DOHH2 (cell line): ENCODE measurements at regions not wholly inside any gene's neighbourhood (a gene's known extent, or its start where the extent isn't known, plus 50 kb on each side); places are given as distances from the start of the nearest gene placed in this dataset.
"Not testable (repeated sequence)": the region's sequence is repeated elsewhere in the genome, so short reads cannot be mapped to it uniquely, and the experiment has no call there.

ENCODE experiments used
- EZH2phosphoT487 ChIP-seq: fragments of 200-600 bp; sonication (generic); IDR thresholded peaks from 2 replicates; pipeline ENCODE4 v1.6.1; 2017; ENCODE audit warnings: borderline replicate concordance, mild to moderate bottlenecking, antibody characterized with exemption, low read length, moderate library complexity, mixed read lengths
- TF ChIP-seq, protein P1 (sequence below): fragments of 200-600 bp; sonication (generic); IDR thresholded peaks from one replicate; pipeline ENCODE4 v1.5.1; 2014; ENCODE audit warnings: antibody characterized with exemption, mild to moderate bottlenecking, low read depth, low read length; ENCODE audit not compliant: poor library complexity, severe bottlenecking

DNA sequence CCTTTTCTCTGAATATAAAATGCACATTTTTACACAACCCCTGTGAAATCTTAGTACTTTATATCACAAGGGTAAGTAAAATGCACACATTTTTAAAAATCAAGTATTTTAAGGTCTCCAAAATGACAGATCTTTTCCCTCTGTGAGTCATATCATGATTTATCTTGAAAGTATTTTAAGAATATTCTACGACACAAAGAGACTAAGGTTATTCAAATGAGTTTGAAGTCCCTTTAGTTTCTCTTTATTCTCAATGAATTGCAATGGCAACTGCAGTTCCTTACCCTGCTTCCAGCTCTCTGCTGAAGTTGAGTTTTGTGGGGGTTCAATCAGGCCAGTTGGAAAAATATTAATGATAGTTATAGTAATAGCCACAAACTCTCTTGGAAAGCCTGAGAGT, 196.1 kb downstream of the SPATA31A6 start:
- TF ChIP-seq, protein P1, sequence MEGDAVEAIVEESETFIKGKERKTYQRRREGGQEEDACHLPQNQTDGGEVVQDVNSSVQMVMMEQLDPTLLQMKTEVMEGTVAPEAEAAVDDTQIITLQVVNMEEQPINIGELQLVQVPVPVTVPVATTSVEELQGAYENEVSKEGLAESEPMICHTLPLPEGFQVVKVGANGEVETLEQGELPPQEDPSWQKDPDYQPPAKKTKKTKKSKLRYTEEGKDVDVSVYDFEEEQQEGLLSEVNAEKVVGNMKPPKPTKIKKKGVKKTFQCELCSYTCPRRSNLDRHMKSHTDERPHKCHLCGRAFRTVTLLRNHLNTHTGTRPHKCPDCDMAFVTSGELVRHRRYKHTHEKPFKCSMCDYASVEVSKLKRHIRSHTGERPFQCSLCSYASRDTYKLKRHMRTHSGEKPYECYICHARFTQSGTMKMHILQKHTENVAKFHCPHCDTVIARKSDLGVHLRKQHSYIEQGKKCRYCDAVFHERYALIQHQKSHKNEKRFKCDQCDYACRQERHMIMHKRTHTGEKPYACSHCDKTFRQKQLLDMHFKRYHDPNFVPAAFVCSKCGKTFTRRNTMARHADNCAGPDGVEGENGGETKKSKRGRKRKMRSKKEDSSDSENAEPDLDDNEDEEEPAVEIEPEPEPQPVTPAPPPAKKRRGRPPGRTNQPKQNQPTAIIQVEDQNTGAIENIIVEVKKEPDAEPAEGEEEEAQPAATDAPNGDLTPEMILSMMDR, result not testable (repeated sequence)
- not testable (repeated sequence) for TF ChIP-seq EZH2phosphoT487
